ENCODE measurements at regions not wholly inside any gene's neighbourhood (a gene's known extent, or its start where the extent isn't known, plus 50 kb on each side); places are given as distances from the start of the nearest gene placed in this dataset.

GRCh38 chr7:26444555-26444954, 152.9 kb downstream of the SNX10 start:
- no peak for DNase-seq (ENCODE audit: low spot score)
- no peak for TF ChIP-seq CTCF (IDR thresholded peaks at IDR 0.05; ENCODE audit: extremely low read depth, missing control alignments)

GRCh38 chr7:26447116-26447515, 155.5 kb downstream of the SNX10 start:
- no peak for DNase-seq (ENCODE audit: low spot score)
- TF ChIP-seq CTCF (IDR thresholded peaks at IDR 0.05; ENCODE audit: extremely low read depth, missing control alignments), result no peak

GRCh38 chr7:26449175-26450165, 157.8 kb downstream of the SNX10 start:
- no peak for TF ChIP-seq CTCF (IDR thresholded peaks at IDR 0.05; ENCODE audit: extremely low read depth, missing control alignments)
- no peak for DNase-seq (ENCODE audit: low spot score)

GRCh38 chr7:26451997-26452396, 160.3 kb downstream of the SNX10 start:
- no peak for DNase-seq (ENCODE audit: low spot score)

GRCh38 chr7:26454180-26454579, 162.5 kb downstream of the SNX10 start:
- DNase-seq (ENCODE audit: low spot score), result no peak

More at GRCh38 chr7:26451997-26452396, 160.3 kb downstream of the SNX10 start:
- no peak for TF ChIP-seq CTCF (IDR thresholded peaks at IDR 0.05; ENCODE audit: extremely low read depth, missing control alignments)

GRCh38 chr7:26457696-26458327, 166.2 kb downstream of the SNX10 start:
- TF ChIP-seq CTCF (IDR thresholded peaks at IDR 0.05; ENCODE audit: extremely low read depth, missing control alignments), result no peak
- DNase-seq (ENCODE audit: low spot score), result no peak

More at GRCh38 chr7:26454180-26454579, 162.5 kb downstream of the SNX10 start:
- no peak for TF ChIP-seq CTCF (IDR thresholded peaks at IDR 0.05; ENCODE audit: extremely low read depth, missing control alignments)
